Endodermal cell (in vitro differentiated cells): ENCODE measurements at regions not wholly inside any gene's neighbourhood (a gene's known extent, or its start where the extent isn't known, plus 50 kb on each side); places are given as distances from the start of the nearest gene placed in this dataset.

Experiments
- DNase-seq: peaks from one replicate; pipeline ENCODE4 v3.0.0-alpha.2; 2017
- H3K27ac ChIP-seq: 2 replicates; pipeline ENCODE4 v1.5.1; 2013; ENCODE audit warnings: mild to moderate bottlenecking, low read depth, low read length, moderate library complexity
- H3K27me3 ChIP-seq: 2 replicates; pipeline ENCODE4 v1.6.1; 2013; ENCODE audit warnings: mild to moderate bottlenecking, low read length, moderate library complexity; ENCODE audit not compliant: insufficient read depth, control insufficient read depth, poor library complexity, severe bottlenecking
- H3K36me3 ChIP-seq: 2 replicates; pipeline ENCODE4 v1.7.0; 2013; ENCODE audit warnings: mild to moderate bottlenecking, low read length, moderate library complexity; ENCODE audit not compliant: control insufficient read depth, insufficient read depth
- H3K4me1 ChIP-seq: one replicate; pipeline ENCODE4 v1.7.0; 2013; ENCODE audit warnings: low read length; ENCODE audit not compliant: control insufficient read depth, insufficient read depth
- H3K4me3 ChIP-seq: 2 replicates; pipeline ENCODE4 v1.5.1; 2013; ENCODE audit warnings: mild to moderate bottlenecking, low read length, moderate library complexity
- H3K9ac ChIP-seq: 2 replicates; pipeline ENCODE4 v1.6.1; 2013; ENCODE audit warnings: mild to moderate bottlenecking, low read length, moderate library complexity; ENCODE audit not compliant: poor library complexity, severe bottlenecking; ENCODE audit errors: extremely low read depth
- H3K9me3 ChIP-seq: 2 replicates; pipeline ENCODE4 v1.6.1; 2013; ENCODE audit warnings: mild to moderate bottlenecking, low read length, moderate library complexity; ENCODE audit not compliant: control insufficient read depth
- H3K27ac Mint-ChIP-seq: 2 replicates; pipeline ENCODE4 v1.8.0; 2020; ENCODE audit warnings: mixed read lengths
- H3K27me3 Mint-ChIP-seq: 2 replicates; pipeline ENCODE4 v1.8.0; 2021; ENCODE audit warnings: mild to moderate bottlenecking, mixed read lengths; ENCODE audit not compliant: insufficient read depth
- H3K36me3 Mint-ChIP-seq: 2 replicates; pipeline ENCODE4 v1.8.0; 2020; ENCODE audit warnings: low read depth, mixed read lengths
- H3K4me1 Mint-ChIP-seq: 2 replicates; pipeline ENCODE4 v1.8.0; 2020; ENCODE audit warnings: mixed read lengths
- H3K4me3 Mint-ChIP-seq: 2 replicates; pipeline ENCODE4 v1.8.0; 2020; ENCODE audit warnings: mild to moderate bottlenecking, moderate library complexity, mixed read lengths
- H3K9me3 Mint-ChIP-seq: 2 replicates; pipeline ENCODE4 v1.8.0; 2020; ENCODE audit warnings: mild to moderate bottlenecking, mixed read lengths
- CTCF ChIP-seq: fragments of 200-600 bp; sonication (generic); conservative IDR thresholded peaks from 2 replicates; pipeline ENCODE4 v1.5.0; 2021; ENCODE audit warnings: antibody characterized with exemption, mild to moderate bottlenecking
- WGBS, 2 experiments: methylation state at CpG; one replicate each; pipeline versions ENCODE4 v1.1.5 to v1.1.7; 2013; ENCODE audit warnings: missing lambda C conversion rate in 2 of 2, mixed read lengths in 1 of 2; ENCODE audit not compliant: insufficient coverage in 1 of 2, insufficient read length in 1 of 2; 5-methylcytosine and 5-hydroxymethylcytosine counted together

- no peaks in the 10 kb centered on the region for H3K27me3 ChIP-seq
- no peaks in the 10 kb centered on the region for H3K4me1 ChIP-seq
- peaks cover 9% of the 10 kb centered on the region for H3K4me1 Mint-ChIP-seq
- no peak for TF ChIP-seq CTCF
- DNase-seq: no peak
- H3K27ac Mint-ChIP-seq: no peak overlapping the region
- no peak overlapping the region for H3K27ac ChIP-seq
- no peak overlapping the region for H3K9ac ChIP-seq
- no peaks in the 10 kb centered on the region for H3K36me3 ChIP-seq
- no peak overlapping the region for H3K4me3 Mint-ChIP-seq
- H3K27me3 Mint-ChIP-seq: peaks cover 4% of the 10 kb centered on the region
- no peaks in the 10 kb centered on the region for H3K36me3 Mint-ChIP-seq
- 91 to 94% methylated on average over 2 to 3 of the region's 4 CpGs for WGBS, 2 experiments
- no peaks in the 10 kb centered on the region for H3K9me3 ChIP-seq
- H3K9me3 Mint-ChIP-seq: no peaks in the 10 kb centered on the region
- H3K4me3 ChIP-seq: no peak overlapping the region
Observed at GRCh38 chr11:95698676-95699557, 90.7 kb downstream of the FAM76B start.

GRCh38 chr11:95697614-95698408 is 91.8 kb downstream of the FAM76B start:
- no peaks in the 10 kb centered on the region for H3K9me3 Mint-ChIP-seq
- Histone ChIP-seq H3K36me3 (no peaks in the 10 kb centered on the region), H3K27ac (no peak overlapping the region), H3K4me3 (no peak overlapping the region), H3K27me3 (no peaks in the 10 kb centered on the region), H3K4me1 (no peaks in the 10 kb centered on the region), H3K9ac (no peak overlapping the region), H3K9me3 (peaks cover 4% of the 10 kb centered on the region)
- WGBS, 2 experiments: 85 to 90% methylated on average over 7 to 10 of the region's 10 CpGs
- no peak overlapping the region for H3K27ac Mint-ChIP-seq
- TF ChIP-seq CTCF: no peak
- H3K4me3 Mint-ChIP-seq: no peak overlapping the region
- no peak for DNase-seq
- H3K4me1 Mint-ChIP-seq: peaks cover 9% of the 10 kb centered on the region
- no peaks in the 10 kb centered on the region for H3K36me3 Mint-ChIP-seq
- peaks cover 4% of the 10 kb centered on the region for H3K27me3 Mint-ChIP-seq

- H3K27me3 Mint-ChIP-seq: peaks cover 2% of the 10 kb centered on the region
- Histone ChIP-seq H3K27ac (no peak overlapping the region), H3K4me1 (no peaks in the 10 kb centered on the region), H3K9me3 (peaks cover 4% of the 10 kb centered on the region), H3K36me3 (no peaks in the 10 kb centered on the region), H3K27me3 (no peaks in the 10 kb centered on the region), H3K4me3 (no peak overlapping the region), H3K9ac (no peak overlapping the region)
- DNase-seq: no peak
- no peak for TF ChIP-seq CTCF
- no peak overlapping the region for H3K27ac Mint-ChIP-seq
- peaks cover 6% of the 10 kb centered on the region for H3K4me1 Mint-ChIP-seq
- no peaks in the 10 kb centered on the region for H3K36me3 Mint-ChIP-seq
- no peaks in the 10 kb centered on the region for H3K9me3 Mint-ChIP-seq
- H3K4me3 Mint-ChIP-seq: no peak overlapping the region
Observed at GRCh38 chr11:95695181-95695580, 94.4 kb downstream of the FAM76B start.
